ENCODE measurements at regions not wholly inside any gene's neighbourhood (a gene's known extent, or its start where the extent isn't known, plus 50 kb on each side); places are given as distances from the start of the nearest gene placed in this dataset.

- TF ChIP-seq, protein P1, sequence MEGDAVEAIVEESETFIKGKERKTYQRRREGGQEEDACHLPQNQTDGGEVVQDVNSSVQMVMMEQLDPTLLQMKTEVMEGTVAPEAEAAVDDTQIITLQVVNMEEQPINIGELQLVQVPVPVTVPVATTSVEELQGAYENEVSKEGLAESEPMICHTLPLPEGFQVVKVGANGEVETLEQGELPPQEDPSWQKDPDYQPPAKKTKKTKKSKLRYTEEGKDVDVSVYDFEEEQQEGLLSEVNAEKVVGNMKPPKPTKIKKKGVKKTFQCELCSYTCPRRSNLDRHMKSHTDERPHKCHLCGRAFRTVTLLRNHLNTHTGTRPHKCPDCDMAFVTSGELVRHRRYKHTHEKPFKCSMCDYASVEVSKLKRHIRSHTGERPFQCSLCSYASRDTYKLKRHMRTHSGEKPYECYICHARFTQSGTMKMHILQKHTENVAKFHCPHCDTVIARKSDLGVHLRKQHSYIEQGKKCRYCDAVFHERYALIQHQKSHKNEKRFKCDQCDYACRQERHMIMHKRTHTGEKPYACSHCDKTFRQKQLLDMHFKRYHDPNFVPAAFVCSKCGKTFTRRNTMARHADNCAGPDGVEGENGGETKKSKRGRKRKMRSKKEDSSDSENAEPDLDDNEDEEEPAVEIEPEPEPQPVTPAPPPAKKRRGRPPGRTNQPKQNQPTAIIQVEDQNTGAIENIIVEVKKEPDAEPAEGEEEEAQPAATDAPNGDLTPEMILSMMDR (IDR thresholded peaks at IDR 0.05; ENCODE audit: low read depth, low read length, missing control alignments), result no peak
- DNase-seq (ENCODE audit: low read depth), result no peak
- no peak overlapping the region for H3K4me3 ChIP-seq (ENCODE audit: low read depth, low read length)
Measured at GRCh38 chr7:137160236-137160635, 183.3 kb downstream of the PTN start.

- no peak for DNase-seq (ENCODE audit: low read depth)
- TF ChIP-seq, protein P1 (IDR thresholded peaks at IDR 0.05; ENCODE audit: low read depth, low read length, missing control alignments), result no peak
- H3K4me3 ChIP-seq (ENCODE audit: low read depth, low read length), result no peak overlapping the region
Measured at GRCh38 chr7:137157256-137157655, 186.3 kb downstream of the PTN start.

DNA sequence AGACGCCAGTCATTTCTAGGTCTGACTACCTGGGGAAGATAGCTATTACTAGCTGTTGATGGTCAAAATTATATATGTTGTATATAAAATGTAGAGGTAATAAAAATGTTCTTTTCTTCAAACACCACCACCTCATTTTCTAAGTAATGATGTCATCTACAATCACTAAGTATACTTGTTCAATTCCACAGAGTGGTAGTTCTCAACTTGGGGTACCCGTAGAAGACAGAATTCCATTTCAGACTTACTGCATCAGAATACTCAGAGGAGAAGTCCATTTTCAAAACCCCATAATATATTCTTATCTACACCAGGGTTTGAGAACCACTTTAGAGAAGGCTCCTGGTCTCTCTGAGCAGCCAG, 191.9 kb downstream of the PTN start:
- DNase-seq (ENCODE audit: low read depth), result no peak
- no peak overlapping the region for H3K4me3 ChIP-seq (ENCODE audit: low read depth, low read length)
- TF ChIP-seq, protein P1 (IDR thresholded peaks at IDR 0.05; ENCODE audit: low read depth, low read length, missing control alignments), result no peak

DNA sequence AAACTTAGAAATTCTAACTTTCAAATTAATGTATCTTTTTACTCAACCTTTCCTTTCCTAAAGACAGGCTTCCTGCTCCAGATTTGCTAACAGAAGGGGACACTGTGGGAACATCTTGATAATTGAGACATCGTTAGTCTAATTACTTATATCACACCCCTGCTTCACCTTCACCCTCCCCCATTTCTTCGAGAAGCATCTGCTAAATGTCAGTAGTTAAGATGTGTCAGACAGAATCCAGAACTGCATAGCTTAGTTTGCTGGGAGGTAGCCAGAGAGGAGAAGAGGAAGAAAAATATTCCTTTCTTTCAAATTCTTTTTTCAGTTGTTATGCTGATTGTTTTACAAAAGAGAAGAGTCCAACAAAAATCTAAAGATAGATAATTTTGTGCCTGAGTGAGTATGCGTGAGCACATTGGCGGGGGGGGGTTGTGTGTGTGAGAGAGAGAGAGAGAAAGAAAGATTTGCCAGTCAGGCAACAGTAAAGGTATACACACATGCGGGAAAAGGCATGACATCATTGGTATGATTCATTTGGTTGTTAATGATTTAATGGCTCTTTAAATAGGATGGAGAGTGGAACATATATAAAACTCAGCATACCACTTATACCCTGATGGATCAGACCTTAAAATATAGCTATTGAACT, 192.4 kb downstream of the PTN start:
- no peak overlapping the region for H3K4me3 ChIP-seq (ENCODE audit: low read depth, low read length)
- no peak for DNase-seq (ENCODE audit: low read depth)

GRCh38 chr7:137147338-137147720, 196.2 kb downstream of the PTN start:
- no peak for DNase-seq (ENCODE audit: low read depth)
- TF ChIP-seq, protein P1 (IDR thresholded peaks at IDR 0.05; ENCODE audit: low read depth, low read length, missing control alignments), result no peak
- H3K4me3 ChIP-seq (ENCODE audit: low read depth, low read length), result no peak overlapping the region

More for the DNA sequence above, 192.4 kb downstream of the PTN start:
- TF ChIP-seq, protein P1 (IDR thresholded peaks at IDR 0.05; ENCODE audit: low read depth, low read length, missing control alignments), result no peak

DNA sequence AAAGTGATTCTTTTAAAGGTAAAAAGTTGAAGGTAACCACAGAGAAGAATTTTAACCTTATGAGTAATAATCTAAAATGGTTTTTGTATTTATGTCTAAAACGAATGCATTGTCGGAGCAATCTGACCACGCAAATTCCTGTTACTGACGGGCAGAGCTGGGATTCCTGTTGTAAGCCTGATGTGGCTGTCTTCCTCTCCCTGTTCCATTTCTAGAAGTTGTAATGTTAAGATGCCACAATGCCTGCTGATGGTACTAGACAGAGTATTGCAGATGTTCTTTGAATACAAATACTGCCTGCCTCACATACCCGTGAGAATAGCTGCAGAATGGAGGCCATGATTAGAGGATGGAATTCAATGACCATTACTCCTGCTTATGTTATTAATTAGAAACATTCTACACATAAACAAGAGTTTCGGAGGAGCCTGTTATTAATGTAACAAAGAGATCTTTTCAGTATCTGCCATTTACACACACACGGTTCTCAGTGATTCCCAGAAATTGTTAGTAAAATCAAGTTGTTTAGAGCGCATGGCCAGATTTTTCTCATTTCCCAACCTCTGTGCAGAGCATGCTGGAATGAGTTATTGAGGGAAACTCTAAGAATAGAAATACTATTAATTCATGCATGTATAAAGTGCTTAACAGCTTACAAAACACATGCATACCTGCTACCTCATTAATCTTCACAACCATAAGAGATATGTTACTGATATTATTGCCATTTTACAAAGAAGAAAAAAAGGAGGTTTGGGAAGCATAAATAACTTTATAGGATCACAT, 196.8 kb downstream of the PTN start:
- H3K4me3 ChIP-seq (ENCODE audit: low read depth, low read length), result no peak overlapping the region
- DNase-seq (ENCODE audit: low read depth), result no peak
- TF ChIP-seq, protein P1 (IDR thresholded peaks at IDR 0.05; ENCODE audit: low read depth, low read length, missing control alignments), result no peak

Measured in GM12864 (cell line).